Neural cell (in vitro differentiated cells): ENCODE measurements at regions not wholly inside any gene's neighbourhood (a gene's known extent, or its start where the extent isn't known, plus 50 kb on each side); places are given as distances from the start of the nearest gene placed in this dataset.

Experiments used
- H2AFZ ChIP-seq: fragments of 200-600, 300-800 bp; sonication (generic), shearing (Covaris generic); 2 replicates; pipeline ENCODE4 v1.6.0; 2014; ENCODE audit warnings: low read depth, mild to moderate bottlenecking, antibody characterized with exemption, low read length, moderate library complexity
- H3F3A ChIP-seq: fragments of 200-600 bp; shearing (Covaris generic); 2 replicates; pipeline ENCODE4 v1.6.1; 2016; ENCODE audit warnings: mild to moderate bottlenecking, moderate library complexity, mixed read lengths, antibody characterized with exemption, low read length; ENCODE audit not compliant: insufficient read depth, poor library complexity, severe bottlenecking
- H3K27ac ChIP-seq: fragments of 200-600, 300-800 bp; sonication (generic), shearing (Covaris generic); 2 replicates; pipeline ENCODE4 v1.5.1; 2014; ENCODE audit warnings: mild to moderate bottlenecking, low read length, moderate library complexity
- H3K27me3 ChIP-seq: fragments of 300-800, 200-600 bp; sonication (generic), shearing (Covaris generic); 2 replicates; pipeline ENCODE4 v1.6.0; 2014; ENCODE audit warnings: mild to moderate bottlenecking, low read depth, low read length, moderate library complexity; ENCODE audit not compliant: insufficient read depth
- H3K36me3 ChIP-seq: fragments of 300-800, 200-600 bp; sonication (generic), shearing (Covaris generic); 2 replicates; pipeline ENCODE4 v1.5.1; 2014; ENCODE audit warnings: mild to moderate bottlenecking, antibody characterized with exemption, low read length, moderate library complexity; ENCODE audit not compliant: insufficient read depth
- H3K4me2 ChIP-seq: fragments of 300-800, 200-600 bp; sonication (generic), shearing (Covaris generic); 2 replicates; pipeline ENCODE4 v1.6.0; 2014; ENCODE audit warnings: mild to moderate bottlenecking, low read length
- H3K4me3 ChIP-seq: fragments of 300-800, 200-600 bp; sonication (generic), shearing (Covaris generic); 2 replicates; pipeline ENCODE4 v1.5.1; 2014; ENCODE audit warnings: mild to moderate bottlenecking, low read length, moderate library complexity
- H3K79me2 ChIP-seq: fragments of 200-600 bp; shearing (Covaris generic); replicated peaks from 2 replicates; pipeline ENCODE4 v1.6.0; 2014; ENCODE audit warnings: mild to moderate bottlenecking, low read length, moderate library complexity; ENCODE audit not compliant: insufficient read depth
- H3K9ac ChIP-seq: fragments of 300-800, 200-600 bp; sonication (generic), shearing (Covaris generic); 2 replicates; pipeline ENCODE4 v1.6.1; 2016; ENCODE audit warnings: mild to moderate bottlenecking, low read length, mixed read lengths
- H3K9me2 ChIP-seq: fragments of 200-600 bp; shearing (Covaris generic); 2 replicates; pipeline ENCODE4 v1.6.1; 2016; ENCODE audit warnings: mild to moderate bottlenecking, low read length, mixed read lengths; ENCODE audit not compliant: insufficient read depth
- H3K9me3 ChIP-seq: fragments of 200-600, 300-800 bp; sonication (generic), shearing (Covaris generic); 2 replicates; pipeline ENCODE4 v1.6.1; 2016; ENCODE audit warnings: mild to moderate bottlenecking, mixed run types, low read length, moderate library complexity, mixed read lengths
- H4K20me1 ChIP-seq: fragments of 200-600 bp; shearing (Covaris generic); 2 replicates; pipeline ENCODE4 v1.6.1; 2016; ENCODE audit warnings: mild to moderate bottlenecking, mixed run types; ENCODE audit not compliant: insufficient read depth
- CTCF ChIP-seq: fragments of 450-650 bp; IDR thresholded peaks from 2 replicates; pipeline ENCODE4 v1.5.1; 2014; ENCODE audit warnings: antibody characterized with exemption, mild to moderate bottlenecking, moderate library complexity; ENCODE audit not compliant: poor library complexity, severe bottlenecking
- EP300 ChIP-seq: fragments of 450-650 bp; conservative IDR thresholded peaks from 2 replicates; pipeline ENCODE4 v1.6.1; 2014; ENCODE audit warnings: antibody characterized with exemption, mild to moderate bottlenecking, moderate library complexity; ENCODE audit not compliant: poor library complexity, severe bottlenecking
- EZH2 ChIP-seq: fragments of 200-600, 300-800 bp; shearing (Covaris generic), sonication (generic); IDR thresholded peaks from 2 replicates; pipeline ENCODE4 v1.6.1; 2014; ENCODE audit warnings: antibody characterized with exemption, low read length, borderline replicate concordance, mild to moderate bottlenecking; ENCODE audit not compliant: insufficient read depth, poor library complexity, severe bottlenecking
- MXI1 ChIP-seq: fragments of 450-650 bp; conservative IDR thresholded peaks from 2 replicates; pipeline ENCODE4 v1.6.1; 2014; ENCODE audit warnings: antibody characterized with exemption, mild to moderate bottlenecking; ENCODE audit not compliant: poor library complexity, severe bottlenecking
- POLR2AphosphoS5 ChIP-seq: IDR thresholded peaks from 2 replicates; pipeline ENCODE4 v1.6.1; 2012
- RAD21 ChIP-seq: fragments of 450-650 bp; conservative IDR thresholded peaks from 2 replicates; pipeline ENCODE4 v1.6.1; 2014; ENCODE audit warnings: antibody characterized with exemption, mild to moderate bottlenecking, moderate library complexity
- REST ChIP-seq: IDR thresholded peaks from 2 replicates; pipeline ENCODE4 v1.6.1; 2012; ENCODE audit warnings: borderline replicate concordance
- SMC3 ChIP-seq: fragments of 450-650 bp; conservative IDR thresholded peaks from 2 replicates; pipeline ENCODE4 v1.6.1; 2014; ENCODE audit warnings: antibody characterized with exemption, mild to moderate bottlenecking, moderate library complexity; ENCODE audit not compliant: poor library complexity
- TAF1 ChIP-seq: IDR thresholded peaks from 2 replicates; pipeline ENCODE4 v1.6.1; 2012; ENCODE audit warnings: low read depth

- H3K9me2 ChIP-seq = no peaks in the 10 kb centered on the region
- no peaks in the 10 kb centered on the region for H4K20me1 ChIP-seq
- TF ChIP-seq MXI1 (no peak), POLR2AphosphoS5 (no peak), RAD21 (no peak), EP300 (no peak), CTCF (no peak), REST (no peak), EZH2 (no peak), SMC3 (no peak), TAF1 (no peak)
- no peak overlapping the region for H3K27ac ChIP-seq
- H3K36me3 ChIP-seq = no peaks in the 10 kb centered on the region
- H2AFZ ChIP-seq = no peak overlapping the region
- no peaks in the 10 kb centered on the region for H3K9me3 ChIP-seq
- no peak overlapping the region for H3K9ac ChIP-seq
- H3K27me3 ChIP-seq = no peaks in the 10 kb centered on the region
- no peaks in the 10 kb centered on the region for H3K79me2 ChIP-seq
- H3K4me3 ChIP-seq = no peak overlapping the region
- H3F3A ChIP-seq = no peaks in the 10 kb centered on the region
- no peak overlapping the region for H3K4me2 ChIP-seq
Measured at GRCh38 chr7:28239823-28240204, 59.2 kb upstream of the JAZF1 start.

- H3K4me2 ChIP-seq = no peak overlapping the region
- TF ChIP-seq EZH2 = no peak
- TF ChIP-seq TAF1 = no peak
- TF ChIP-seq REST = no peak
- TF ChIP-seq MXI1 = no peak
- no peak for TF ChIP-seq EP300
- no peak for TF ChIP-seq SMC3
- no peak for TF ChIP-seq POLR2AphosphoS5
- TF ChIP-seq CTCF = no peak
- no peak for TF ChIP-seq RAD21
Measured at GRCh38 chr7:28240481-28240880, 59.9 kb upstream of the JAZF1 start.

More at GRCh38 chr7:28240481-28240880, 59.9 kb upstream of the JAZF1 start:
- Histone ChIP-seq H3K36me3 (no peaks in the 10 kb centered on the region), H3F3A (no peaks in the 10 kb centered on the region), H3K9ac (no peak overlapping the region), H3K27me3 (no peaks in the 10 kb centered on the region), H2AFZ (no peak overlapping the region), H3K9me3 (no peaks in the 10 kb centered on the region), H3K27ac (no peak overlapping the region), H4K20me1 (no peaks in the 10 kb centered on the region), H3K9me2 (no peaks in the 10 kb centered on the region), H3K4me3 (no peak overlapping the region), H3K79me2 (no peaks in the 10 kb centered on the region)
